ENCODE measurements at regions not wholly inside any gene's neighbourhood (a gene's known extent, or its start where the extent isn't known, plus 50 kb on each side); places are given as distances from the start of the nearest gene placed in this dataset.

- ChIA-PET POLR2A (no interaction called here), CTCF (no interaction called here)
Measured at GRCh38 chr1:36709869-36710481, 227.3 kb upstream of the CSF3R start.

GRCh38 chr1:36708587-36708986 is 225.9 kb upstream of the CSF3R start:
- H3K27me3 Mint-ChIP-seq: peaks cover 29% of the 10 kb centered on the region
- H3K4me1 Mint-ChIP-seq: no peaks in the 10 kb centered on the region
- no peak overlapping the region for H3K4me3 Mint-ChIP-seq
- DNase-seq: no peak
- ChIA-PET CTCF (no interaction called here), POLR2A (no interaction called here)
- H3K36me3 Mint-ChIP-seq (ENCODE audit: low read depth): no peaks in the 10 kb centered on the region
- no peaks in the 10 kb centered on the region for H3K9me3 Mint-ChIP-seq
- no peak overlapping the region for H3K27ac Mint-ChIP-seq

More at GRCh38 chr1:36709869-36710481, 227.3 kb upstream of the CSF3R start:
- no peaks in the 10 kb centered on the region for H3K9me3 Mint-ChIP-seq
- H3K27ac Mint-ChIP-seq: no peak overlapping the region
- no peak for DNase-seq
- no peaks in the 10 kb centered on the region for H3K4me1 Mint-ChIP-seq
- no peaks in the 10 kb centered on the region for H3K36me3 Mint-ChIP-seq (ENCODE audit: low read depth)
- no peak overlapping the region for H3K4me3 Mint-ChIP-seq
- peaks cover 38% of the 10 kb centered on the region for H3K27me3 Mint-ChIP-seq

- no peak overlapping the region for H3K27ac Mint-ChIP-seq
- no peak for DNase-seq
- no peak overlapping the region for H3K4me3 Mint-ChIP-seq
- ChIA-PET CTCF (no interaction called here), POLR2A (no interaction called here)
- no peaks in the 10 kb centered on the region for H3K9me3 Mint-ChIP-seq
- peaks cover 24% of the 10 kb centered on the region for H3K27me3 Mint-ChIP-seq
- H3K4me1 Mint-ChIP-seq: no peaks in the 10 kb centered on the region
- no peaks in the 10 kb centered on the region for H3K36me3 Mint-ChIP-seq (ENCODE audit: low read depth)
Measured at GRCh38 chr1:36707221-36707620, 224.5 kb upstream of the CSF3R start.

- ChIA-PET POLR2A (no interaction called here), CTCF (no interaction called here)
- no peaks in the 10 kb centered on the region for H3K4me1 Mint-ChIP-seq
Measured at GRCh38 chr1:36706416-36706815, 223.7 kb upstream of the CSF3R start.

GRCh38 chr1:36705629-36706028 is 222.9 kb upstream of the CSF3R start:
- no peaks in the 10 kb centered on the region for H3K9me3 Mint-ChIP-seq
- no peak overlapping the region for H3K4me3 Mint-ChIP-seq
- H3K4me1 Mint-ChIP-seq: no peaks in the 10 kb centered on the region
- peaks cover 11% of the 10 kb centered on the region for H3K27me3 Mint-ChIP-seq
- no peaks in the 10 kb centered on the region for H3K36me3 Mint-ChIP-seq (ENCODE audit: low read depth)
- CTCF ChIA-PET: no interaction called here
- POLR2A ChIA-PET: no interaction called here
- H3K27ac Mint-ChIP-seq: no peak overlapping the region
- no peak for DNase-seq

More at GRCh38 chr1:36706416-36706815, 223.7 kb upstream of the CSF3R start:
- Mint-ChIP-seq H3K27ac (no peak overlapping the region), H3K9me3 (no peaks in the 10 kb centered on the region), H3K27me3 (peaks cover 17% of the 10 kb centered on the region), H3K36me3 (ENCODE audit: low read depth) (no peaks in the 10 kb centered on the region), H3K4me3 (no peak overlapping the region)
- no peak for DNase-seq

- peak; percentile 72 for DNase-seq
- Mint-ChIP-seq H3K27me3 (peaks cover 5% of the 10 kb centered on the region), H3K4me1 (no peaks in the 10 kb centered on the region), H3K27ac (no peak overlapping the region), H3K9me3 (no peaks in the 10 kb centered on the region), H3K4me3 (no peak overlapping the region), H3K36me3 (ENCODE audit: low read depth) (no peaks in the 10 kb centered on the region)
- ChIA-PET POLR2A (no interaction called here), CTCF (no interaction called here)
Measured at GRCh38 chr1:36703526-36704208, 221.0 kb upstream of the CSF3R start.

GRCh38 chr1:36702963-36703362 is 220.2 kb upstream of the CSF3R start:
- Mint-ChIP-seq H3K27me3 (peaks cover 8% of the 10 kb centered on the region), H3K36me3 (ENCODE audit: low read depth) (no peaks in the 10 kb centered on the region), H3K4me3 (no peak overlapping the region), H3K4me1 (no peaks in the 10 kb centered on the region), H3K9me3 (no peaks in the 10 kb centered on the region), H3K27ac (no peak overlapping the region)
- POLR2A ChIA-PET: no interaction called here
- no peak for DNase-seq
- CTCF ChIA-PET: no interaction called here

GRCh38 chr1:36699113-36699911 is 216.6 kb upstream of the CSF3R start:
- H3K27ac Mint-ChIP-seq: no peak overlapping the region
- no peaks in the 10 kb centered on the region for H3K4me1 Mint-ChIP-seq
- no peaks in the 10 kb centered on the region for H3K9me3 Mint-ChIP-seq
- DNase-seq: no peak
- no peaks in the 10 kb centered on the region for H3K36me3 Mint-ChIP-seq (ENCODE audit: low read depth)
- peaks cover 4% of the 10 kb centered on the region for H3K27me3 Mint-ChIP-seq
- H3K4me3 Mint-ChIP-seq: no peak overlapping the region
- ChIA-PET CTCF (no interaction called here), POLR2A (no interaction called here)

- H3K9me3 Mint-ChIP-seq: no peaks in the 10 kb centered on the region
- H3K4me1 Mint-ChIP-seq: no peaks in the 10 kb centered on the region
- DNase-seq: no peak
- POLR2A ChIA-PET: no interaction called here
- CTCF ChIA-PET: no interaction called here
- peaks cover 8% of the 10 kb centered on the region for H3K27me3 Mint-ChIP-seq
- H3K4me3 Mint-ChIP-seq: no peak overlapping the region
- no peak overlapping the region for H3K27ac Mint-ChIP-seq
- no peaks in the 10 kb centered on the region for H3K36me3 Mint-ChIP-seq (ENCODE audit: low read depth)
Measured at GRCh38 chr1:36697836-36698605, 215.3 kb upstream of the CSF3R start.

GRCh38 chr1:36696261-36696940 is 213.7 kb upstream of the CSF3R start:
- no peak for DNase-seq
- Mint-ChIP-seq H3K4me3 (no peak overlapping the region), H3K4me1 (no peaks in the 10 kb centered on the region), H3K27me3 (peaks cover 8% of the 10 kb centered on the region), H3K27ac (no peak overlapping the region), H3K9me3 (no peaks in the 10 kb centered on the region), H3K36me3 (ENCODE audit: low read depth) (no peaks in the 10 kb centered on the region)
- POLR2A ChIA-PET: no interaction called here
- CTCF ChIA-PET: no interaction called here

- Mint-ChIP-seq H3K27me3 (peaks cover 8% of the 10 kb centered on the region), H3K4me3 (no peak overlapping the region), H3K4me1 (no peaks in the 10 kb centered on the region), H3K27ac (no peak overlapping the region), H3K9me3 (no peaks in the 10 kb centered on the region), H3K36me3 (ENCODE audit: low read depth) (no peaks in the 10 kb centered on the region)
- POLR2A ChIA-PET: no interaction called here
- CTCF ChIA-PET: no interaction called here
- DNase-seq: no peak
Measured at GRCh38 chr1:36693603-36694002, 210.9 kb upstream of the CSF3R start.

GRCh38 chr1:36693161-36693525 is 210.4 kb upstream of the CSF3R start:
- no peak overlapping the region for H3K4me3 Mint-ChIP-seq
- no peak overlapping the region for H3K27ac Mint-ChIP-seq
- DNase-seq: no peak
- no peaks in the 10 kb centered on the region for H3K9me3 Mint-ChIP-seq
- CTCF ChIA-PET: no interaction called here
- H3K27me3 Mint-ChIP-seq: peaks cover 4% of the 10 kb centered on the region
- POLR2A ChIA-PET: no interaction called here
- no peaks in the 10 kb centered on the region for H3K36me3 Mint-ChIP-seq (ENCODE audit: low read depth)
- H3K4me1 Mint-ChIP-seq: no peaks in the 10 kb centered on the region

Data from activated CD4-positive, alpha-beta T cell treated with anti-CD3 and anti-CD28 coated beads, Interleukin-2, amount 10 ng/mL, durations not matched to agents 7 days and 5 days (primary cell).